H1 (cell line): ENCODE measurements at regions not wholly inside any gene's neighbourhood (a gene's known extent, or its start where the extent isn't known, plus 50 kb on each side); places are given as distances from the start of the nearest gene placed in this dataset.

ENCODE experiments used
- CTCF ChIA-PET: fragments of 300-600 bp; sonication (Branson Sonifier 250); formaldehyde crosslinking; loops from one replicate; lab custom pipeline; 2021; ENCODE audit not compliant: partially characterized antibody; lab: Charles Lee
- POLR2A ChIA-PET: fragments of 300-600 bp; sonication (Branson Sonifier 250); formaldehyde crosslinking; loops from one replicate; lab custom pipeline; 2021; ENCODE audit warnings: inconsistent platforms; ENCODE audit not compliant: partially characterized antibody; lab: Charles Lee
- DNase-seq, 2 experiments: peaks; one replicate each; pipeline versions ENCODE4 v3.0.0 to v3.0.0-alpha.2; 2010 to 2022; ENCODE audit warnings: low spot score in 2 of 2, low read depth in 1 of 2, mixed read lengths in 1 of 2
- FAIRE-seq: peaks from 2 replicates; lab custom pipeline; 2011; peaks lifted over from hg19 to GRCh38; lab: Jason Lieb, UNC
- H2AFZ ChIP-seq: 2 replicates; pipeline ENCODE4 v1.8.1; 2012; ENCODE audit warnings: low read length, inconsistent platforms
- H2AK5ac ChIP-seq: 2 replicates; pipeline ENCODE4 v1.6.1; 2013; ENCODE audit warnings: low read depth, low read length
- H2BK120ac ChIP-seq: replicated peaks from 2 replicates; pipeline ENCODE3; 2013; ENCODE audit warnings: low read depth, low read length, inconsistent platforms
- H2BK12ac ChIP-seq: 2 replicates; pipeline ENCODE4 v1.6.1; 2013; ENCODE audit warnings: low read depth, low read length
- H2BK15ac ChIP-seq: 2 replicates; pipeline ENCODE4 v1.6.1; 2013; ENCODE audit warnings: low read length
- H2BK20ac ChIP-seq: 2 replicates; pipeline ENCODE4 v1.6.1; 2013; ENCODE audit warnings: low read length
- H2BK5ac ChIP-seq: 2 replicates; pipeline ENCODE4 v1.6.1; 2013; ENCODE audit warnings: low read depth, low read length
- H3K14ac ChIP-seq: 2 replicates; pipeline ENCODE4 v1.6.1; 2013; ENCODE audit warnings: inconsistent platforms; ENCODE audit not compliant: insufficient read length
- H3K18ac ChIP-seq: 2 replicates; pipeline ENCODE4 v1.6.1; 2013; ENCODE audit warnings: low read length; ENCODE audit errors: extremely low read depth
- H3K23ac ChIP-seq: 2 replicates; pipeline ENCODE4 v1.6.1; 2013; ENCODE audit warnings: inconsistent platforms; ENCODE audit not compliant: insufficient read length
- H3K23me2 ChIP-seq: 2 replicates; pipeline ENCODE4 v1.6.1; 2013; ENCODE audit warnings: low read depth, low read length
- H3K27ac ChIP-seq: 2 replicates; pipeline ENCODE4 v1.6.1; 2011; ENCODE audit warnings: low read depth, low read length, inconsistent platforms
- H3K27me3 ChIP-seq, 4 experiments: replicated peaks in 1 of 4; 1 replicate in 1 of 4; 2 replicates in 3 of 4; pipeline versions ENCODE4 v1.6.1 to v1.8.1; 2011 to 2013; ENCODE audit warnings: low read length in 3 of 4, mild to moderate bottlenecking in 3 of 4, inconsistent platforms in 2 of 4, mixed read lengths in 2 of 4, moderate library complexity in 1 of 4; ENCODE audit not compliant: control insufficient read depth in 3 of 4, insufficient read depth in 3 of 4; ENCODE audit errors: extremely low read depth in 1 of 4
- H3K36me3 ChIP-seq, 4 experiments: 2 replicates each; pipeline versions ENCODE4 v1.6.1 to v1.8.1; 2011 to 2013; ENCODE audit warnings: mild to moderate bottlenecking in 4 of 4, low read length in 3 of 4, moderate library complexity in 2 of 4, control low read depth in 1 of 4, inconsistent platforms in 1 of 4; ENCODE audit not compliant: insufficient read depth in 4 of 4, control insufficient read depth in 2 of 4
- H3K4ac ChIP-seq: replicated peaks from 2 replicates; pipeline ENCODE3; 2013; ENCODE audit warnings: low read length, low read depth, mixed read lengths, inconsistent platforms; ENCODE audit not compliant: insufficient read length
- H3K4me1 ChIP-seq, 4 experiments: replicated peaks in 1 of 4; 1 replicate in 1 of 4; 2 replicates in 3 of 4; pipeline versions ENCODE4 v1.6.1 to v1.8.1; 2011 to 2013; ENCODE audit warnings: low read length in 3 of 4, inconsistent platforms in 2 of 4, mixed read lengths in 1 of 4; ENCODE audit not compliant: insufficient read depth in 4 of 4, control insufficient read depth in 3 of 4
- H3K4me2 ChIP-seq, 2 experiments: 2 replicates each; pipeline versions ENCODE4 v1.6.1 to v1.8.1; 2011 to 2013; ENCODE audit warnings: low read depth in 2 of 2, low read length in 2 of 2, control low read depth in 1 of 2, inconsistent platforms in 1 of 2, mild to moderate bottlenecking in 1 of 2; ENCODE audit not compliant: insufficient read depth in 1 of 2
- H3K4me3 ChIP-seq, 4 experiments: fragments of 200-600, 300-600 bp in 1 of 4; sonication (generic), shearing (Covaris generic), sonication (Bioruptor Twin) in 1 of 4; 2 replicates each; pipeline versions ENCODE4 v1.5.1 to v1.8.1; 2011 to 2016; ENCODE audit warnings: low read length in 4 of 4, low read depth in 3 of 4, control low read depth in 2 of 4, inconsistent platforms in 2 of 4, mild to moderate bottlenecking in 2 of 4, mixed read lengths in 1 of 4, moderate library complexity in 1 of 4; ENCODE audit not compliant: insufficient read depth in 2 of 4; ENCODE audit errors: extremely low read depth in 1 of 4
- H3K56ac ChIP-seq: replicated peaks from 2 replicates; pipeline ENCODE3; 2013; ENCODE audit warnings: low read depth, mild to moderate bottlenecking, mixed read lengths, low read length, inconsistent platforms; ENCODE audit not compliant: insufficient read length
- H3K79me1 ChIP-seq: 2 replicates; pipeline ENCODE4 v1.6.1; 2013; ENCODE audit warnings: low read depth, low read length, control low read depth
- H3K79me2 ChIP-seq, 2 experiments: 2 replicates each; pipeline versions ENCODE4 v1.6.1 to v1.8.1; 2012 to 2013; ENCODE audit warnings: low read length in 2 of 2, mild to moderate bottlenecking in 2 of 2, inconsistent platforms in 1 of 2; ENCODE audit not compliant: insufficient read depth in 2 of 2, control insufficient read depth in 1 of 2
- H3K9ac ChIP-seq, 4 experiments: replicated peaks in 1 of 4; 1 replicate in 1 of 4; 2 replicates in 3 of 4; pipeline versions ENCODE4 v1.6.1 to v1.8.1; 2011 to 2013; ENCODE audit warnings: low read depth in 3 of 4, low read length in 3 of 4, control low read depth in 2 of 4, mild to moderate bottlenecking in 2 of 4, moderate library complexity in 2 of 4, inconsistent platforms in 1 of 4; ENCODE audit errors: extremely low read depth in 1 of 4
- H3K9me3 ChIP-seq, 2 experiments: 2 replicates each; pipeline versions ENCODE4 v1.6.1 to v1.8.1; 2012 to 2013; ENCODE audit warnings: mild to moderate bottlenecking in 2 of 2, moderate library complexity in 2 of 2, control low read depth in 1 of 2, inconsistent platforms in 1 of 2, low read depth in 1 of 2, low read length in 1 of 2, mixed read lengths in 1 of 2; ENCODE audit not compliant: insufficient read depth in 2 of 2
- H4K20me1 ChIP-seq, 2 experiments: replicated peaks in 1 of 2; 2 replicates each; pipeline versions ENCODE3 to v1.8.1; 2011 to 2013; ENCODE audit warnings: inconsistent platforms in 2 of 2, low read length in 2 of 2, mild to moderate bottlenecking in 1 of 2; ENCODE audit not compliant: insufficient read depth in 2 of 2, control insufficient read depth in 1 of 2
- H4K5ac ChIP-seq: 2 replicates; pipeline ENCODE4 v1.6.1; 2013; ENCODE audit warnings: low read length, low read depth, mixed read lengths, inconsistent platforms; ENCODE audit not compliant: insufficient read length
- H4K8ac ChIP-seq: 2 replicates; pipeline ENCODE4 v1.8.0; 2013; ENCODE audit warnings: mild to moderate bottlenecking, moderate library complexity, low read length, inconsistent platforms; ENCODE audit not compliant: insufficient read depth; ENCODE audit errors: extremely low read depth
- H4K91ac ChIP-seq: replicated peaks from 2 replicates; pipeline ENCODE3; 2013; ENCODE audit warnings: low read length, mixed read lengths, inconsistent platforms; ENCODE audit not compliant: insufficient read length
- RAD21 ChIP-seq, 2 experiments: IDR thresholded peaks in 1 of 2; conservative IDR thresholded peaks in 1 of 2; 2 replicates each; pipeline ENCODE4 v1.6.1; 2011; ENCODE audit warnings: low read depth in 2 of 2, low read length in 2 of 2, improper control_type of control experiment in 1 of 2, inconsistent platforms in 1 of 2, mild to moderate bottlenecking in 1 of 2, moderate library complexity in 1 of 2
- RXRA ChIP-seq: IDR thresholded peaks from 2 replicates; pipeline ENCODE4 v1.6.1; 2011; ENCODE audit warnings: low read depth, mild to moderate bottlenecking, low read length, moderate library complexity; ENCODE audit not compliant: insufficient read depth
- WGBS, 2 experiments: shearing (Covaris generic) in 1 of 2; methylation state at CpG; one replicate each; pipeline versions ENCODE4 v1.1.6 to v1.1.7; 2013 to 2015; ENCODE audit warnings: low lambda C conversion rate in 2 of 2, mixed read lengths in 2 of 2, inconsistent platforms in 1 of 2, low coverage in 1 of 2, missing lambda C conversion rate in 1 of 2; ENCODE audit not compliant: insufficient replicate concordance in 2 of 2, insufficient coverage in 1 of 2, insufficient read length in 1 of 2; ENCODE audit errors: extremely low coverage in 1 of 2, missing lambda C conversion rate in 1 of 2; 5-methylcytosine and 5-hydroxymethylcytosine counted together
- TF ChIP-seq, protein P1 (sequence below), 3 experiments: IDR thresholded peaks; 1 replicate in 2 of 3; 2 replicates in 1 of 3; pipeline versions ENCODE4 v1.5.1 to v1.6.1; 2011; ENCODE audit warnings: low read length in 3 of 3, mild to moderate bottlenecking in 3 of 3, inconsistent platforms in 2 of 3, low read depth in 1 of 3, moderate library complexity in 1 of 3; ENCODE audit not compliant: insufficient read depth in 1 of 3; ENCODE audit errors: control extremely low read depth in 1 of 3

DNA sequence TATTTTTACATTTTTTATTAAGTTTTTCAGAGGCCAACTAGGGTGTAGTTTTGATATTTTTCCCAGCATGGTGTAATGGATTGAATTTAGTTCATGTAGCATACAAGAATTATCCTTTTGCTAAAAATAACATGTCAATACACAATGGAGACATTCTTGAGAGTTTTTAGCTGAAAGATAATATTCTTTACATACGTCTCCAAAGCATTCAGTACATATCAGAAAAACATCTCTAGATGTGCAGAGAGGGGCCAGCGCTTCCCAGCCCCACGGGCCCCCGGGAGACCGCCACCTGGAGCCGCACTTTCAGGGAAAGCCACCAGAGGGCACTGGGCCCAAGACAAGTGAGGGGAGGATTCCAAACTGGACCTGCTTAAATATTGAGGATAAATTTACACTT lies 499.4 kb downstream of the GALR1 start:
- no peaks in the 10 kb centered on the region for H3K79me1 ChIP-seq
- no peak for TF ChIP-seq RXRA
- TF ChIP-seq RAD21 (IDR thresholded peaks at IDR 0.05 in 1 of 2, conservative IDR thresholded peaks at IDR 0.05 in 1 of 2; ENCODE audit: low read depth in 2 of 2, low read length in 2 of 2), result peak; percentile 75 to 81
- TF ChIP-seq, protein P1, sequence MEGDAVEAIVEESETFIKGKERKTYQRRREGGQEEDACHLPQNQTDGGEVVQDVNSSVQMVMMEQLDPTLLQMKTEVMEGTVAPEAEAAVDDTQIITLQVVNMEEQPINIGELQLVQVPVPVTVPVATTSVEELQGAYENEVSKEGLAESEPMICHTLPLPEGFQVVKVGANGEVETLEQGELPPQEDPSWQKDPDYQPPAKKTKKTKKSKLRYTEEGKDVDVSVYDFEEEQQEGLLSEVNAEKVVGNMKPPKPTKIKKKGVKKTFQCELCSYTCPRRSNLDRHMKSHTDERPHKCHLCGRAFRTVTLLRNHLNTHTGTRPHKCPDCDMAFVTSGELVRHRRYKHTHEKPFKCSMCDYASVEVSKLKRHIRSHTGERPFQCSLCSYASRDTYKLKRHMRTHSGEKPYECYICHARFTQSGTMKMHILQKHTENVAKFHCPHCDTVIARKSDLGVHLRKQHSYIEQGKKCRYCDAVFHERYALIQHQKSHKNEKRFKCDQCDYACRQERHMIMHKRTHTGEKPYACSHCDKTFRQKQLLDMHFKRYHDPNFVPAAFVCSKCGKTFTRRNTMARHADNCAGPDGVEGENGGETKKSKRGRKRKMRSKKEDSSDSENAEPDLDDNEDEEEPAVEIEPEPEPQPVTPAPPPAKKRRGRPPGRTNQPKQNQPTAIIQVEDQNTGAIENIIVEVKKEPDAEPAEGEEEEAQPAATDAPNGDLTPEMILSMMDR (IDR thresholded peaks at IDR 0.05; ENCODE audit: control extremely low read depth in 1 of 3, insufficient read depth in 1 of 3, low read depth in 1 of 3, low read length in 3 of 3), result peak; percentile 69 to 75 (median 75)
- no peak overlapping the region for H3K56ac ChIP-seq
- H2AFZ ChIP-seq, result no peak overlapping the region
- no peaks in the 10 kb centered on the region for H3K23me2 ChIP-seq
- no peak overlapping the region for H4K5ac ChIP-seq
- no peak overlapping the region for H2AK5ac ChIP-seq
- H3K79me2 ChIP-seq, result no peaks in the 10 kb centered on the region
- H2BK15ac ChIP-seq, result no peak overlapping the region
- H3K9ac ChIP-seq, result no peak overlapping the region
- no peak overlapping the region for H4K91ac ChIP-seq
- no peak overlapping the region for H2BK120ac ChIP-seq
- no peak overlapping the region for H3K27ac ChIP-seq
- no peak overlapping the region for H3K23ac ChIP-seq
- peaks cover 0 to 8% (median 5%) of the 10 kb centered on the region in 4 experiments; a peak in 6 of 7 replicates for H3K4me1 ChIP-seq
- H2BK12ac ChIP-seq, result no peak overlapping the region
- H3K4me3 ChIP-seq, result no peak overlapping the region
- POLR2A ChIA-PET, result no interaction called here
- no peaks in the 10 kb centered on the region for H3K36me3 ChIP-seq
- CTCF ChIA-PET, result interaction anchor here (0.6 to 2.7 kb wide), 22 partner anchors 9 to 1126 kb away, joined by 3 to 14 read pairs (median 4); no protein-coding TSS in a partner anchor
- H3K9me3 ChIP-seq, result no peaks in the 10 kb centered on the region
- no peak overlapping the region for H2BK5ac ChIP-seq
- no peaks in the 10 kb centered on the region for H3K27me3 ChIP-seq
- H3K14ac ChIP-seq, result no peak overlapping the region
- no peak overlapping the region for H3K4me2 ChIP-seq
- FAIRE-seq (no peak), DNase-seq (peak in 1 of 2 experiments; percentile 85)
- H4K8ac ChIP-seq, result no peak overlapping the region
- no peaks in the 10 kb centered on the region for H4K20me1 ChIP-seq
- WGBS, 2 experiments, result 26% methylated on average over 6 of the region's 6 CpGs; no CpG with 5 or more reads in 1 of the 2 experiments
- H3K4ac ChIP-seq, result no peak overlapping the region
- no peak overlapping the region for H2BK20ac ChIP-seq
- no peak overlapping the region for H3K18ac ChIP-seq
